H1 (cell line): ENCODE measurements at regions not wholly inside any gene's neighbourhood (a gene's known extent, or its start where the extent isn't known, plus 50 kb on each side); places are given as distances from the start of the nearest gene placed in this dataset.

ENCODE experiments used
- BCL11A ChIP-seq, 2 experiments: IDR thresholded peaks; one replicate each; pipeline ENCODE4 v1.6.1; 2011; ENCODE audit warnings: low read depth in 2 of 2, low read length in 2 of 2, mild to moderate bottlenecking in 2 of 2

- no peak for TF ChIP-seq BCL11A (IDR thresholded peaks at IDR 0.05; ENCODE audit: low read depth in 2 of 2, low read length in 2 of 2)
- TF ChIP-seq, all 59 proteins: peak for 0
These were observed 159.7 kb upstream of the NRIP1 start (continued) for GRCh38 chr21:15224346-15225086.
